Urothelium cell line (cell line): ENCODE measurements at regions not wholly inside any gene's neighbourhood (a gene's known extent, or its start where the extent isn't known, plus 50 kb on each side); places are given as distances from the start of the nearest gene placed in this dataset.
"Not testable (repeated sequence)": the region's sequence is repeated elsewhere in the genome, so short reads cannot be mapped to it uniquely, and the experiment has no call there.

Experiments
- DNase-seq: peaks from one replicate; pipeline ENCODE4 v3.0.0; 2011; ENCODE audit warnings: low spot score, mixed read lengths
- FAIRE-seq: peaks from 2 replicates; lab custom pipeline; 2011; peaks lifted over from hg19 to GRCh38; lab: Jason Lieb, UNC

- FAIRE-seq = not testable (repeated sequence)
Measured at GRCh38 chr10:38718972-38719371, 624.8 kb downstream of the ZNF37A start.

GRCh38 chr10:38730076-38730475 is 635.9 kb downstream of the ZNF37A start:
- no peak for DNase-seq
- FAIRE-seq = no peak

More at GRCh38 chr10:38718972-38719371, 624.8 kb downstream of the ZNF37A start:
- DNase-seq = not testable (repeated sequence)

- not testable (repeated sequence) for DNase-seq, FAIRE-seq
Measured at GRCh38 chr10:38736646-38737045, 642.5 kb downstream of the ZNF37A start.

- DNase-seq, FAIRE-seq: not testable (repeated sequence)
Measured at GRCh38 chr10:38737224-38737623, 643.1 kb downstream of the ZNF37A start.

- not testable (repeated sequence) for FAIRE-seq, DNase-seq
Measured at GRCh38 chr10:38738011-38738410, 643.9 kb downstream of the ZNF37A start.

- not testable (repeated sequence) for DNase-seq, FAIRE-seq
Measured at GRCh38 chr10:38739011-38739775, 645.1 kb downstream of the ZNF37A start.

GRCh38 chr10:38740102-38740501 is 646.0 kb downstream of the ZNF37A start:
- FAIRE-seq = no peak
- no peak for DNase-seq

GRCh38 chr10:38741226-38741625 is 647.1 kb downstream of the ZNF37A start:
- FAIRE-seq = no peak

GRCh38 chr10:38744446-38744845 is 650.3 kb downstream of the ZNF37A start:
- not testable (repeated sequence) for DNase-seq
- FAIRE-seq = peak; percentile 73

More at GRCh38 chr10:38741226-38741625, 647.1 kb downstream of the ZNF37A start:
- no peak for DNase-seq

GRCh38 chr10:38746065-38746464 is 651.9 kb downstream of the ZNF37A start:
- FAIRE-seq, DNase-seq: not testable (repeated sequence)
